Skeletal muscle cell (primary cell): ENCODE measurements at regions not wholly inside any gene's neighbourhood (a gene's known extent, or its start where the extent isn't known, plus 50 kb on each side); places are given as distances from the start of the nearest gene placed in this dataset.
A peak's percentile ranks its signal among the peaks of the same experiment; 100 is the strongest.

ENCODE experiments used
- DNase-seq: peaks from one replicate; pipeline ENCODE4 v3.0.0-alpha.2; 2010; ENCODE audit warnings: low read depth
- H3K4me3 ChIP-seq: 2 replicates; pipeline ENCODE4 v1.5.1; 2011; ENCODE audit warnings: low read depth, mild to moderate bottlenecking, control low read depth, low read length, moderate library complexity

DNA sequence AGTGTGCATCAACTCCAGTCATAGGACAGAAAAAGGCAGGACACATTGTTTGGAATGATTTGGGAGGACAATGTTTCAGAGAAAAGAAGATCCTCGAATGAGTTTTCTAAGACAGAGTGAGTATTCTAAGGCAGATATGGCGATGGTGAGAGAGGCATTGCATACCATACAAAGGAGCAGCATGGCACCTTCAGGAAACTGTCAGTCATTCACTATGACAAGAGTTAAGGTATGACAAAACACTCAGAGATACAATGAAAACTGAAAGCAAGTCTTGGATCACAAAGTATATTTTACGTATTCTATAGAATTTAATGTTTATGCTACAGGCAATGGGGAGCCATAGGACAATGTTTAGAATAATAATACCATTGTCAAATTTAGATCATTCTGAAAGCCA lies 337.4 kb upstream of the LYPLAL1 start:
- no peak for DNase-seq
- H3K4me3 ChIP-seq = no peak overlapping the region

DNA sequence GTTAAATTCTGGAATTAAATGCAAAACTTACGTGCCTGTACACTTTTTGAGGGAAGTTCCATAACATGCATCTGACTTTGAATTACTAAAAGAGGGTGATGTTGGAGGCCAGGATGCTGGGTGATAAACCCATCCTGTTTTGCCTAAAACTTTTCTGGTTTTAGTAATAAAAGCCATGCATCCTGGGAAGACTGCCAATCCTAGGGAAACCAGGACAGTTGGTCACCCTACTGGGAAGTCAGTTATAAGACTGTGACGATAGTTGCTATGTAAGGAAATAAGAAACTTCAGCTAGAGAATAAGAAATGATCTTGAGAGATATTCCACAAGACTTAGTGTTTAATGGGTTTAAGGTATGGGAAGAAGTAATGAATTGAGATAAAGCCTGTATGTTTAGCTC lies 336.6 kb upstream of the LYPLAL1 start:
- no peak for DNase-seq
- no peak overlapping the region for H3K4me3 ChIP-seq

DNA sequence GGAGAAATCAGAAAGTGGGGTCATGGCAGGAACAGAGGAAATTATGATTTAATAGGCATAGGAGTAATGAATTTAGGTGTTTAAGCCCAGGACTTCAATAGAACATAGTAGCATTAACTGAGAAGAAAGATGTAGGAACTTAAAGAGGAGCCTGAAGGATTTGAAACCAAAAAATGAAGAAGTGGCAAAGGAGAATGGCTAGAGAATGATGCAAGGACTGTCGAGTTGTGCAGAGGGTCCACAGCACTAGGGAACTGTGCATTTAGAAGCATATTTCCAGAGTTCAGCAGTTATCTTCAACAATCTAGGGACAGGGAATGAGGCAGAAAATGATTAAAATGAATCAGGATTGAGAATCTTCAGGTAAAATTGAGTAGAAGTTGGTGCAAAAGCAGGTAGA lies 328.1 kb upstream of the LYPLAL1 start:
- DNase-seq = no peak
- no peak overlapping the region for H3K4me3 ChIP-seq

DNA sequence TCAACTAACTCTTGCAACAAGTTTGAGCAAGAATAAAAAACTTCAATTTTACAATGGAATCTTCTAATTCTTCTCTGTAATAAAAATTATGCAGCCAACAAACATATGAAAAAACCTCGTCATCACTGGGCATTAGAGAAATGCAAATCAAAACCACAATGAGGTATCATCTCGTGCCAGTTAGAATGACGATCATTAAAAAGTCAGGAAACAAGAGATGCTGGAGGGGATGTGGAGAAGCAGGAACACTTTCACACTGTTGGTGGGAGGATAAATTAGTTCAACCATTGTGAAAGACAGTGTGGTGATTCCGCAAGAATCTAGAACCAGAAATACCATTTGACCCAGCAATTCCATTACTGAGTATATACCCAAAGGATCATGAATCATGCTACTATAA lies 327.5 kb upstream of the LYPLAL1 start:
- no peak overlapping the region for H3K4me3 ChIP-seq
- no peak for DNase-seq

DNA sequence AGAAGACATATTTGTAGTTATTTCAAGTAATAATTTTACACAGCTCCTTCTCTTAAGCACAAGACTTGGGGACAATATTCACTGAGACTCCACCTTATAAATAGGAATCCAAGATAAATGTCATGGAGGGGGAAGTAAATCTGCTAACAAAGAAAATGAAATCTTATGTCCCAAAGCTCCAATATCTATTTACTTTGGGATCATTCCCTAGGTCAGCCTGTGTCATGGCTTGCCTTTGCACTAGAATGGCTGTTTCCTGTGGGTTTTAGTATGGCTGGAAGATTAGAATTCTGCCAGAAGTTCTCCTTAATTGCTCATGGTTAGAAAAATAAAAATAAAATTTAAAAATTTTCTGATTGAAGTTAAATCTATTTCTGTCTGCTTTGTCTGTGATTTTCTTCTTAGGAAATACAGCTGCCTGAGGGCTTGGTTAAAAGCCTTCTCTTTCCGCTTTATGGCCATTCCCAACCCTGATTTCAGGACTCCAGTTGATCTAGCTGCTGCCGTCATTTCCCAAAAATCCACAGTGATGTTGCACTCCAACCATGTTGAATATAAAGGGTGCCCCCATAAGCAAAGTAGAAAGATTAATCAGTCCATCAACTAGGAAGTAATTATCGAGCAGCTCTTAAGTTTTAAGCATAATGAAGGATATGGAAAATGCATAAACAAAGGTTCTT lies 326.4 kb upstream of the LYPLAL1 start:
- no peak overlapping the region for H3K4me3 ChIP-seq
- DNase-seq = no peak

DNA sequence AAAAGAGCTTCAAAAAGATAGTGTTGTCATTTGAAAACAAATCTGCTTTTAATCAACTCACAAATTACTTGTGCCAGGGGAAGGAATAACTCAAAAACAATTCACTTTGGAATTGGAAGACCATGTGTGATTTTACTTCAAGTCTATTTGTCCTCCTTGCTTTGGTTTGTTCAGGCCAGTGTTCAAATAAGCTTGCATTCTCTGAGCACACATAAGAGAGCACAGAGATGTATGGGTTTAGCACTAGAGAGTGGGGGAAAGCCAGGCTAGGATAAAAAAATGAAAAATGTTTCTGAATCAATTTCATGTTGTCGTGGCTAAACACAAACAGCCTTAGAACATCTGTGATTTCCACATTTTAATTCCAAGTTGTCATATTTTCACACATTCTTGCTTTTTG lies 325.7 kb upstream of the LYPLAL1 start:
- no peak for DNase-seq
- no peak overlapping the region for H3K4me3 ChIP-seq

DNA sequence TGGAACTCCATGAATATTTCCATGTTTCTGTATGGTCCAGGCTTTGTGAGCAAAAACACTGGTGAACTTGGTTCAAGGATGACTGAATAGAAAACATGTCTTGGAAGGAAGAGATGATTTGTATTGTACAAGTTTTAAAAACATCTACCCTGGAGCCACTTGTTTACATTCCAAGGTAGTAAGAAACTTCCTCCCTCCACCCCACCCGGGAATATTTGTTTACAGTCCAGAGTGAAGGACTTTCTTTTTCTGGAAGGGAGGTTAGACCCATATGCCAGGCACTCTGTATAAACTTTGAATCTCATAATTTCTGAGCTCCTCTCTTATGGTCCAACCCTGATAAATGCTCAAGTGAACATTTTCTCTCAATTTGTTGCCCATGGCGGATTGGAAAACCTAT lies 323.3 kb upstream of the LYPLAL1 start:
- H3K4me3 ChIP-seq = no peak overlapping the region
- DNase-seq = no peak

DNA sequence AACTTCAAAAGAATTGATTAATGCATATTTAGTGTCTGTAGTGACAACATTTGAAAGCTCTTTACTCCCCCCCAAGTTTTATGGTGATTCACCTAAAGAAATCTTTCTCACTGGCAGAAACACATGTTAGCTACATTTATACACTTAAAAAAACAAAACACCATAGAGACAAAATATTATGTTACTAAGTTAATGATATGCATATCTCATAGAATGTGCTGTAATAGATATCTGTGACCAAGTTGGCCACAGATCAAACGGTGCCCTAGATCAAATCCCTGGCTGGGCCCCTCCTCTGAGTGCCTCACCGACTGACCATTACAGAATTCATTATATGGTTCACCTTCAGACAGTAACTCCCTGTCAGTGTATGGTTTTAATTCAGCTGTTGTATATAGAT lies 322.1 kb upstream of the LYPLAL1 start:
- no peak for DNase-seq
- H3K4me3 ChIP-seq = no peak overlapping the region

DNA sequence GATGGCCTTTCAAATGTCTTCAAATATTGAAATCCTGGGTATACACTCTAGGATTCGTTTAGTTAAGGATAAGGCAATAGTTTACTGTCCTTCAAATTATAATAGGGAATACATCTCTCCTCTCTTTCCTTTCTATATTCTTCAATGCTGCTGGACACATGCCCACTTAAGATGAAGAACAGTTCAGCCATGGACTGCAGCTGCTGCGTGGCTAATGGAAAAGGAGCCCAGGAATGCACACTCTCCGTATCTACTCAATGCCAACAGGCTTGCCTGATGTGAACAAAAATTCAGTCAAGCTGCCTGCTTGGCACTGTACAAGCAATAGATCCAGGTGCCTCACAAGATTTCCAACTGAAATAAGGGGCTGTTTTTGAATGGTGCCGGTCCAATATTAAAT lies 321.2 kb upstream of the LYPLAL1 start:
- no peak overlapping the region for H3K4me3 ChIP-seq
- DNase-seq = no peak

DNA sequence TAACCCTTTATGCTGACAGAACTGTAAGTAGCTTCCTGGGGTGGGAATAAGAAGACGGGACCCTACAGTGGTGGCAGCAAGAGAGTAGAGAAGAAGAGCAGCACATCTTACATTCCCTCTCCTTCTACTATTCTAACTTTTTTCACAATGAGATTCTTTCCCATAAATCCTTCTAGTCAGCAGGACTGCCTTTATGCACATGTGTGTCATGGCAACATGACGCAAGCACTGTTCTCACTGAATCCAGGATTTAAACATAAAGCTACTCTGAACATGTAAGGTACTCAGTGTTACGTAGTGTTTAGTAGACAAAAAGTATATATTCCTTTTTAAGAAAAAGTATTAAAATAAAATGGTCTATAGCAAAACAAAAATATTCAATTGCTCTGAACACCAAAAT lies 309.7 kb upstream of the LYPLAL1 start:
- H3K4me3 ChIP-seq = no peak overlapping the region
- DNase-seq = no peak

DNA sequence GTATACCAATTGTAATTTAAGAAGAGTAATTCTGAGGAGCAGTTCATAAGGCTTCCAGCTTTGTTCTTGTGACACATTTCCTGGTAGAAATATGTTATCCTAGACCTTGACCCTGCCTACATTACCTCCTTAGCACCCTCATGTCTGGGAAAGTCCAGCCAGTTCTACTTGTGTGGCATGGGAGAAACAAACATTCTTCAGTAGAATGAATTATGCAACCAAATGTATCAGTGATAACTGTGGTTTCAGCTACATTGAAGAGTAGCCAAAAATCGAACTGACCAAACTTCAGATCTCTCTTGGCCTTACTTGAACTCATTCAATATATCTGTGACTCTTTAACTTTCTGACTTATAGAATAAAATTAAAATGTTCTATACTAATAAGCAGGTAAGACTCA lies 308.1 kb upstream of the LYPLAL1 start:
- H3K4me3 ChIP-seq = no peak overlapping the region
- DNase-seq = peak; percentile 76

DNA sequence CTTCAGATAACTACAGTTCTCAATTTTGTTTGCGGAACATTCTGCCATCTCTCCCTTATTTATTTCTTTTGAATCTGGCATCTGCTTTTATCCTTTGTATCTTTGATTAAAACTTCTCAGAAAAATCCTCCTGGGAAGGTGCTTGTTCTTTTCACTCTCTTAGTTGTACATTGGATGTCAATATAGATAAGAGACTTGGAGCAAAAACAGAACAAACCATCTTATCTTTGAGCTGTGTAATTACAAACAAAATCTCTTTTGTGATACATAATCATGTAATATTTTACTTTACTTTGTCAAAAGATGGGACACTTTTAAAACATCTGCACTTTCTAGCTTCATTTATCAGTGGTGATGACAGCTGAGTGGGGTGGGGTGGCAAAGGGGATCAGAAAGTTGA lies 307.2 kb upstream of the LYPLAL1 start:
- no peak overlapping the region for H3K4me3 ChIP-seq
- no peak for DNase-seq

DNA sequence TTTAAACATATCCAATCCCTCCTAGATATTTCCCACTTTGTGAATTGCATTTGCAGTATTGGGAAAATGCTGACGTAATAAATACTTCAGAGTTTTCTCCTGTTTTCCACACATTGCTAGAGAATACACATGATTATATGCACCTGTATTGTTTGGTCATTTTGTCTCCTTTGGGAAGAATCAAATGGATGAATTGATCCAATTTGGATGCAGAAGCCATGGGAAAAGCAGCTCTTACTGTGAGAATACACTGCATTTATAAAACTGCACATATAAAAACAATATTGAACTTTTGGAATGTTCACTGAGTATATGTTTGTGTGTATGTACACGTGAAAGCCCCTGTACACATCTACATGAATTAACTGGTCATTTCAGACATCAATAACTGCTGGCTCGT lies 306.6 kb upstream of the LYPLAL1 start:
- DNase-seq = no peak
- no peak overlapping the region for H3K4me3 ChIP-seq

DNA sequence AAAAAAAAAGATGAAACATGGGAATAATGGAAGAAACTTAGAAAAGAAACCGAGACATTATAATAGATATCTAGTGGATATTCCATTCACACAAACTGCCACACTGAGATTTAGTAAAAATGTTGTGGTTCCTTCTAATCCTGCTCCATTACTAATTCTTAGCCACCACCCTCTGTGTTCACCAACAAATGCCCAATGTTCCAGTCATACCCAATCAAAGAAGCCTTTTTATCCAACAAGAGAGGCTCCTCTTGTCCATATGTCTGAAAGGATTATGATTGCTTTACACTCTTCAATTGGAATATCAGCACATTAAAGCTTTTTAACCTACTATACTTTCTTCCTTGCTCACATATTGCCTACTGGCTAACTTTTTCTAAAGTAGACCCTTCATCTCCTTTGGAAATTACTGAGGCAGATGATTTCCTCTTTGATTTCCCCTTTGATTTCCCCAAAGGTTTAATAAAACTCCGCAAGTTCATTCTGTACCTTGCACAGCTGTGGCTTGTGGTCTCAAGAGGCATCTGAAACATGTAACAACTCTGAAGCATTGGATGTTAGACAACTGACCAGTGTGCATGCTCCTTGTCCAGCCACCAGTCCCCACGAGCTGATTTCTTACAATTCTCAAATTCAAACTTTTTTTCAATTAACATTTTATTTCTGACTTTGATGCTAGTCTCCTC lies 305.6 kb upstream of the LYPLAL1 start:
- no peak for DNase-seq
- no peak overlapping the region for H3K4me3 ChIP-seq

DNA sequence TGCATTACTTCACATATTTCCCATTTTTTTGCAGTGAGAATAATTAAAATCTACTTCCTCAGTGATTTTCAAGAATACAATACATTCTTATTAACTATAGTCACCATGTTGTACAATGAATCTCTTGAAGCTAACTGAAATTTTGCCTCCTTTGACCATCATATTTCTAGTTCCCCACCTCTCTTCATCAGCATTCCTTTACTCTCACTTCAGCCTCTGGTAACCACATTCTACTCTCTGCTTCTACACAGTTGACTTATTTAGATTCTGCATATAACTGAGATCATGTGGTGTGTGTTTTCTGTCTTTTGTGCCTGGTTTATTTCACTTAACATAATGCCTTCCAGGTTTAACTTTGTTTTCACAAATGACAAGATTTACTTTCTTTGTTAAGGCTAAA lies 304.4 kb upstream of the LYPLAL1 start:
- no peak for DNase-seq
- no peak overlapping the region for H3K4me3 ChIP-seq

DNA sequence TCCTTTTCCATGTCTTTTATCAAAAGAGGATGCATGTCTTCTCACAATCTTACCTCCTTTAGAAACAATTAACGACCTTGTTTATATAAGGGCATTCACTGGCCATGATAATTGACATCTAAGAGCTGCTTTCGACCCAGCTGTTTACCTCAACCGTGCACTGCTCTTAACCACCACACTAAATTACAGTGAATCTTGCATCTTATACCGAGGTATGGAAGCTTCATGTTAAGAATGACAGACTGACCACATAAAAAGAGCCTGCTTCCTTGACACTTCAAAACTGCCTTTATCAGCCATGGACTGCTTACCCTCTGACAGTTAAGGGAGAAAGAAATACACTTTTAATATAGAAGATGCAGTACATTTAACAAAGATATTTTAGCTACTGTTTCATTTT lies 301.7 kb upstream of the LYPLAL1 start:
- no peak overlapping the region for H3K4me3 ChIP-seq
- DNase-seq = no peak

DNA sequence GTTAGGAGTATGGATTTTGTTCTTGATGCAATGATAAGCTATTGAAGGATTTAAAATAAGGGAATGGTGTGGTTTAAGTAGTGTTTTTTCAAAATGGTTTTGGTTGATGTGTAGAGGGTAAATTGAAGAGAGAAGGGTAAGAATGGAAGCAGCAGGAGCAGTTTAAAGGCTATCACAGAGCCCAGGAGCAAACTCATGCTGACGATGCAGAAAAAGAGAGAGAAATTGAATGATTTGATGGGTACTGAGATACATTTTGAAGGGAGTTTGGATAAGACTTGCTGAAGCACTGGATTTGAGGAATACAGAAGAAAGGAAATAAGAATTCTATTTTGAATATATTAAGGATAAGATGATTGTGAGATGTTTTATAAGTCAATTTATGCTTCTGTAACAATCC lies 300.8 kb upstream of the LYPLAL1 start:
- H3K4me3 ChIP-seq = no peak overlapping the region
- no peak for DNase-seq

DNA sequence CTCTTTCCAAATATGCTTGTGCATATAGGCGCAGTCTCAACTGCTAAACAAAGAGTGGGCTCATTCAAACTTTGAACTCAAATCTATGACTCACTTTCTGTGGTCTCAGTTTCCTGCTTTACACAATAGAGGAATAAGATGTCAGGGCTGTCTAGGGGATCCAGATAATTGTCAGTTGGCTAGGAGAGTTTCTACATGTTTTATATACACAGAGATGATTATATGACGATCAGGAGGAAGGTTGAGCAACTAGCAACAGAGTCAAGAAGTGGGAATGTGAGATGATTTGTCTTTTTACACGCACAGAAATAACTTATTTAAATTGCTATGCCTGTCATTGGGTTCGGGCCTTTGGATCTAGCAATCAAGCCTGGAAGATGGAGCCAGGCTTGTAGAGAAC lies 299.4 kb upstream of the LYPLAL1 start:
- DNase-seq = peak; percentile 87
- H3K4me3 ChIP-seq = no peak overlapping the region

DNA sequence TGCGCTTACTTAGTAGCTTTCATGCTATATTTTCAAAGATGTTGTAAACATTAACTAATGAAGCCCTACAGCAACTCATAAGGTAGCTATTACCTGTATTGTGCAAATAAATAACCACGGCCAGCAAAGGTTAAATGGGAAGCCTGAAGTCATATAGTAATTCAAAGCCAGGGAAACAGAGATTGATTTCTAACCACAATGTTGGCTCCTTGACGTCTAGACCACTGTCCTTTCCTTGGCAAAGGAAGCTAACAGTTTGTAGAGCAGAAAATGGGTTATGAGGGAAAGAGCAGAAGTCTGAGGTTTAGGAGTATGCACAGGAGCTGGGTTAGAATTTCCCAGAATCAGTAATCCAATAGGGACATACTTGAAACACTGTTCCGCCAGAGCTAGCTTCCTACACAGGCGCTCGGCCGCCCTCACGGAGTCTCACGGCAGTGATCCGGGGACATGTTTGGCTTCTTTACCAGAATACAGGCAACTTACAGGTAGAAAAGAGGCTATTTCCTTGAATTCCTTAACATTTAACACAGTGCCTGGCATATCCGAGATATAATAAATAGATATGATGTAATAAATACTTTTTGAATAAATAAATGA lies 298.8 kb upstream of the LYPLAL1 start:
- no peak overlapping the region for H3K4me3 ChIP-seq
- DNase-seq = no peak

DNA sequence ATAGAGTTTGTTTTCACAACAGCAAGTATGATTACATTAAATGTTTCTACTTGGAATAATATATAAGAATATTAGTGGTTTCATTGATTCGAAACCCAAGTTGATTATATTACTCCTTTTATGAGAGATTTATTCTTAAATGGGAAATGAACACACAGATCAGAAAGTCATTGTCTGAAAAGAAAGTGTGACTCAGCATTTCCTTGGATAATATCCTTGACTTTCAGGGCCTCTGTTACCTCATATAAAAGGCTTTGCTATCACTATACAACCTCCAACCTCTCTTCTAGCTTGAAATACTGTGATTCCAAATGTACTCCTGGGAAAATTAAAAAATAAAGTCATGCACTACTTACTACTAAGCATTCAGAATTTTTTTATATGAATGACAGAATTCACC lies 295.3 kb upstream of the LYPLAL1 start:
- no peak for DNase-seq
- H3K4me3 ChIP-seq = no peak overlapping the region

DNA sequence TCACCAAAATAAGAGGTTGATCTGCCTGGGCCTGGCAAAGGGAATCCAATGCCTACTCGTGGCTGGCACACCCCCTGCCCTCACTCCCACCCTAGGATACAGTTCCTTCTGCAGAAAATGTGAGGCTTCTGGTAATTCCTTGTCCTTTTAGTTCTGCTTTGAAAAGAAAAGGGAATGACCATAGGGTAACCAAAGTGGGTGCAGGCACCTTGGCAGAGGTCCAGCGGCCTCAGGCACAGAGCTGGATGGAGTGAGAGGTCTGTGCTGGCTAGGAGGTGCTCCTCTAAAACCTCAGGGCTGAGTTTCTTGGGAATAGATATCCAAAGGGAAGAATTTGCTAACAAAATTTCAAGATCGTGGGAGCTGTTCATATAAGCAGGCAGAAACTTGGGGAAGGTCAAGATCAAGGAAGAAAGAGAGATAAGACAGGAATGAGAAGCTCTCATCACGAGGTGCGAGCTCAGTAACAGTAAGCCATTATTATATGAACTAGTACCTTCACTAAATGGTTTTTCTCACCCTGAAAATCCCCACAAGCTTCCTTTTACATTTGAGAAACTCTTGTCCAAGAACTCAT lies 293.1 kb upstream of the LYPLAL1 start:
- no peak for DNase-seq
- no peak overlapping the region for H3K4me3 ChIP-seq
